ENCODE measurements at regions not wholly inside any gene's neighbourhood (a gene's known extent, or its start where the extent isn't known, plus 50 kb on each side); places are given as distances from the start of the nearest gene placed in this dataset.

DNA sequence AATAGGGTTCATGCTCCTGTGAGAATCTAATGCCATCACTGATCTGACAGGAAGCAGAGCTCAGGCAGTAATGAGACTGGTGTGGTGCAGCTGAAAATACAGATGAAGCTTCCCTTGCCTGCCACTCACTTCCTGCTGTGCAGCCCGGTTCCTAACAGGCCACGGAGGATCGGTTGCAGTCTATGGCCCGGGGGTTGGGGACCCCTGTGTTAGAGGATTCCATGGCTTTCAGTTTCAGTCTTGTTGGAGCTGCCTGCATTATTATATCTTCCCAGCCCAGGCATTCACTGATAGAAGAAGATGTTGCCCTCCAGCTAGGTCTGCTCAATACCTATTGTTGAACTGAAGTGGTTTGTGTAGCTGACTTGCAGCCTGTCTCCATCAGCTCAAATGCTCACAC is 1298.8 kb downstream of the TYW1 start:
- no peaks in the 10 kb centered on the region for H3K9me3 ChIP-seq
- no peak for DNase-seq
- 65 to 80% (median 76%) methylated on average over 4 of the region's 4 CpGs for WGBS, 3 donors
- TF ChIP-seq EP300 (IDR thresholded peaks at IDR 0.05) (no peak), POLR2A (IDR thresholded peaks at IDR 0.05) (no peak)
- TF ChIP-seq, protein P1, sequence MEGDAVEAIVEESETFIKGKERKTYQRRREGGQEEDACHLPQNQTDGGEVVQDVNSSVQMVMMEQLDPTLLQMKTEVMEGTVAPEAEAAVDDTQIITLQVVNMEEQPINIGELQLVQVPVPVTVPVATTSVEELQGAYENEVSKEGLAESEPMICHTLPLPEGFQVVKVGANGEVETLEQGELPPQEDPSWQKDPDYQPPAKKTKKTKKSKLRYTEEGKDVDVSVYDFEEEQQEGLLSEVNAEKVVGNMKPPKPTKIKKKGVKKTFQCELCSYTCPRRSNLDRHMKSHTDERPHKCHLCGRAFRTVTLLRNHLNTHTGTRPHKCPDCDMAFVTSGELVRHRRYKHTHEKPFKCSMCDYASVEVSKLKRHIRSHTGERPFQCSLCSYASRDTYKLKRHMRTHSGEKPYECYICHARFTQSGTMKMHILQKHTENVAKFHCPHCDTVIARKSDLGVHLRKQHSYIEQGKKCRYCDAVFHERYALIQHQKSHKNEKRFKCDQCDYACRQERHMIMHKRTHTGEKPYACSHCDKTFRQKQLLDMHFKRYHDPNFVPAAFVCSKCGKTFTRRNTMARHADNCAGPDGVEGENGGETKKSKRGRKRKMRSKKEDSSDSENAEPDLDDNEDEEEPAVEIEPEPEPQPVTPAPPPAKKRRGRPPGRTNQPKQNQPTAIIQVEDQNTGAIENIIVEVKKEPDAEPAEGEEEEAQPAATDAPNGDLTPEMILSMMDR (IDR thresholded peaks at IDR 0.05): no peak
- H3K27ac ChIP-seq: no peak overlapping the region
- no peaks in the 10 kb centered on the region for H3K27me3 ChIP-seq
- intact Hi-C loops (cut with DNase I): no loop called here
- no peaks in the 10 kb centered on the region for H3K4me1 ChIP-seq (ENCODE audit: insufficient read depth)
- H3K36me3 ChIP-seq: no peaks in the 10 kb centered on the region
- H3K4me3 ChIP-seq: no peak overlapping the region

- Histone ChIP-seq H3K4me3 (no peak overlapping the region), H3K9me3 (no peaks in the 10 kb centered on the region), H3K27ac (no peak overlapping the region), H3K4me1 (ENCODE audit: insufficient read depth) (no peaks in the 10 kb centered on the region), H3K36me3 (no peaks in the 10 kb centered on the region), H3K27me3 (no peaks in the 10 kb centered on the region)
- intact Hi-C loops (cut with DNase I): no loop called here
- no peak for TF ChIP-seq EP300 (IDR thresholded peaks at IDR 0.05)
- TF ChIP-seq POLR2A (IDR thresholded peaks at IDR 0.05): no peak
- TF ChIP-seq, protein P1 (IDR thresholded peaks at IDR 0.05): no peak
- no peak for DNase-seq
- WGBS, 3 donors: 59 to 90% (median 82%) methylated on average over 2 of the region's 2 CpGs
Observed at GRCh38 chr7:68304536-68304935, 1293.7 kb upstream of the AUTS2 start.

- H3K27me3 ChIP-seq: no peaks in the 10 kb centered on the region
- no peak overlapping the region for H3K27ac ChIP-seq
- no peak for TF ChIP-seq EP300 (IDR thresholded peaks at IDR 0.05)
- no peak for TF ChIP-seq POLR2A (IDR thresholded peaks at IDR 0.05)
- TF ChIP-seq, protein P1 (IDR thresholded peaks at IDR 0.05): no peak
- H3K4me3 ChIP-seq: no peak overlapping the region
- DNase-seq: no peak
- 38 to 48% (median 40%) methylated on average over 3 of the region's 3 CpGs for WGBS, 3 donors
- no peaks in the 10 kb centered on the region for H3K36me3 ChIP-seq
- intact Hi-C loops (cut with DNase I): no loop called here
- H3K9me3 ChIP-seq: no peaks in the 10 kb centered on the region
- no peaks in the 10 kb centered on the region for H3K4me1 ChIP-seq (ENCODE audit: insufficient read depth)
Observed at GRCh38 chr7:68306692-68307107, 1291.6 kb upstream of the AUTS2 start.

GRCh38 chr7:68309271-68309670 is 1289.0 kb upstream of the AUTS2 start:
- Histone ChIP-seq H3K27ac (no peak overlapping the region), H3K36me3 (no peaks in the 10 kb centered on the region), H3K4me3 (no peak overlapping the region), H3K9me3 (no peaks in the 10 kb centered on the region), H3K4me1 (ENCODE audit: insufficient read depth) (no peaks in the 10 kb centered on the region), H3K27me3 (no peaks in the 10 kb centered on the region)
- no peak for TF ChIP-seq POLR2A (IDR thresholded peaks at IDR 0.05)
- no peak for TF ChIP-seq EP300 (IDR thresholded peaks at IDR 0.05)
- TF ChIP-seq, protein P1 (IDR thresholded peaks at IDR 0.05): no peak
- intact Hi-C loops (cut with DNase I): no loop called here
- WGBS, 3 donors: 86 to 95% (median 87%) methylated on average over 2 of the region's 2 CpGs
- DNase-seq: no peak

DNA sequence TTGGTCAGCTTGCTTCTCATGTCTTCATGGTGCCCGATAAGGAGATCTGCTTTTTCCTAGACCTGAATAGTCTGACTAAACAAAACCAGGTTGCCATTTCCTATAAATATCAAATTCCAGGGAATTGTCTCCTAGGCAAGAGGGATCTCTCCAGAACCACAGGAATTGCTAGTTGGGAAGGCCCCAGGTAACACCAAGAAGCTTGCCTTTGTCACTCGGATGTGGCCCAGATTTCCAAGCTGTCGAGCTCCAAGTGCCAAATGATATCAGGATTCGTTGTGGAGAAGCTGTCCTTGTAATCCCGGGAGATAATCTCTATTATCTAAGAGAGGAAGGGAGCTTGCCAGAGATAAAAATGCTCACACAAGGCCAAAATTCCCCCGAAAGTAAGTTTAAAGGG is 1288.5 kb upstream of the AUTS2 start:
- DNase-seq: no peak
- TF ChIP-seq, protein P1 (IDR thresholded peaks at IDR 0.05): no peak
- TF ChIP-seq EP300 (IDR thresholded peaks at IDR 0.05) (no peak), POLR2A (IDR thresholded peaks at IDR 0.05) (no peak)
- H3K27ac ChIP-seq: no peak overlapping the region
- H3K4me1 ChIP-seq (ENCODE audit: insufficient read depth): no peaks in the 10 kb centered on the region
- no peak overlapping the region for H3K4me3 ChIP-seq
- intact Hi-C loops (cut with DNase I): no loop called here
- 24 to 36% (median 35%) methylated on average over 6 of the region's 6 CpGs for WGBS, 3 donors
- no peaks in the 10 kb centered on the region for H3K27me3 ChIP-seq
- no peaks in the 10 kb centered on the region for H3K9me3 ChIP-seq
- no peaks in the 10 kb centered on the region for H3K36me3 ChIP-seq

Measured in ovary (tissue), 7 donors.